Lower leg skin (tissue), 4 donors: ENCODE measurements at regions not wholly inside any gene's neighbourhood (a gene's known extent, or its start where the extent isn't known, plus 50 kb on each side); places are given as distances from the start of the nearest gene placed in this dataset.

Experiments
- DNase-seq, 2 donors: peaks; one replicate each; pipeline ENCODE4 v3.0.0-alpha.2; 2019; ENCODE audit warnings: low spot score in 2 of 2
- H3K4me3 ChIP-seq: fragments of 200-600 bp; sonication (generic); 2 replicates; pipeline ENCODE4 v1.5.1; 2017; ENCODE audit warnings: mild to moderate bottlenecking, low read depth; ENCODE audit not compliant: poor library complexity, severe bottlenecking
- CTCF ChIP-seq, 3 donors: fragments of 450-650 bp; IDR thresholded peaks; one replicate each; pipeline ENCODE4 v1.5.1; 2016; ENCODE audit warnings: antibody characterized with exemption in 3 of 3, mild to moderate bottlenecking in 3 of 3, moderate library complexity in 2 of 3
- POLR2A ChIP-seq, 2 donors: fragments of 450-650 bp; IDR thresholded peaks; one replicate each; pipeline ENCODE4 v1.6.1; 2016 to 2017; ENCODE audit warnings: antibody characterized with exemption in 2 of 2, mild to moderate bottlenecking in 1 of 2, moderate library complexity in 1 of 2
- WGBS, 2 donors: methylation state at CpG; one replicate each; pipeline ENCODE4 v1.1.5; 2018; 5-methylcytosine and 5-hydroxymethylcytosine counted together
- intact Hi-C: fragments of 100-400 bp; cut with DNase I; formaldehyde crosslinking; loops from one replicate; pipeline ENCODE4 v1.15.0; 2023; ENCODE audit warnings: low total_unique reads

DNA sequence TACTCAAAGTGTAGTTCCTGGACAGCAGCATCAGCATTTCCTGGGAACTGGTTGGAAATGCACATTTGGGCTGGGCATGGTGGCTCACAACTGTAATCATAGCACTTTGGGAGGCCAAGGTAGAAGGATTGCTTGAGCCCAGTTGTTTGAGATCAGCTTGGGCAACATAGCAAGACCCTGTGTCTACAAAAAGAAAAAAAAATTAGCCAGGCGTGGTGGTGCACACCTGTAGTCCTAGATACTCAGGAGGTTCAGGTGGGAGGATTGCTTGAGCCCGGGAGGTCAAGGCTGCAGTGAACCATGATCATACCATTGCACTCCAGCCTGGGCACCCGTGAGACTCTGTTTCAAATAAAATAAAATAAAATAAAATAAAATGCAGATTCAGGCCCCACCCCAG is 156.2 kb downstream of the CDC5L start:
- no peak overlapping the region for H3K4me3 ChIP-seq
- TF ChIP-seq CTCF (IDR thresholded peaks at IDR 0.05) (no peak), POLR2A (IDR thresholded peaks at IDR 0.05) (no peak)
- intact Hi-C loops: no loop called here
- WGBS, 2 donors: 87 to 97% methylated on average over 3 of the region's 3 CpGs
- DNase-seq: peak in 1 of 2 donors; percentile 63

DNA sequence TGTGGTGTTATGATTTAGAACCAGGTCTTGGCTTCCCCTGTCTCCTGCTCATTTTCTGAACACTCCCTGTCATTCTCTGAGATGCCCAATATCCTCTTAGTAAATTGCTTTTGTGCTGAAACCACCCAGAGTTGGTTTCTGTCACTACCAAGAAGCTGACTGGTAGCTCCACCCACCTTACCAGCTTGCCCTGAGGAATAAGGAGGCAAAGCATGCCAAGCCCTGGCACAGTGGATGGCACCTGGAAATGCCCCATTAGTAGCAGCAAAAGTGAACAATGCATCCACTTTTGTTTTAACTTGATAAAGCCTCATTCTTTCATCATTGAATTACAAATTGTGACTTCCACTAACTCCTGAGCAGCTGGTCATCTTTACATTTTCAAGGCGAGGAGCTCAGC is 157.7 kb downstream of the CDC5L start:
- DNase-seq: no peak
- no peak overlapping the region for H3K4me3 ChIP-seq
- WGBS, 2 donors: 84 to 85% methylated on average over 1 of the region's 1 CpG
- no peak for TF ChIP-seq POLR2A (IDR thresholded peaks at IDR 0.05)
- TF ChIP-seq CTCF (IDR thresholded peaks at IDR 0.05): no peak
- intact Hi-C loops: no loop called here

DNA sequence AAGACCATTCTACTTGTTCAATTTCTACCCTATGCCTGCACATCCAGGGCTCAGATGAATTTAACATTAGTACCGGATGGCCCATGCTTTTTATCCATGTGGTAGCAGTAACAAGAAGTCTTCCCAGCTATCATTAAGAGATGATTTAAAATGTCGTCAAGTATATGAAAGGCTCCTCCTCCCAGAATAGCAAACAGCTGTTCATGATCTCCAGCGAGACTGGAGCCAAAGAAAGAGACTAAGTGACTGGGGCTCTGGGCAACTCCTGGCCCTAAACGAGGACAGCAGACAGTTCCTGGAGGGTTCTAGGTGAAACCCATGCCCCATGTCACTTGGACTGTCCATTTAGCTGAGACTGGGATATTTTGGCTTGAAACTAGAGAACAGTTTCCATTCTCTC is 160.8 kb downstream of the CDC5L start:
- 70 to 79% methylated on average over 4 of the region's 4 CpGs for WGBS, 2 donors
- DNase-seq: no peak
- intact Hi-C loops: no loop called here
- TF ChIP-seq CTCF (IDR thresholded peaks at IDR 0.05): no peak
- TF ChIP-seq POLR2A (IDR thresholded peaks at IDR 0.05): no peak
- no peak overlapping the region for H3K4me3 ChIP-seq

DNA sequence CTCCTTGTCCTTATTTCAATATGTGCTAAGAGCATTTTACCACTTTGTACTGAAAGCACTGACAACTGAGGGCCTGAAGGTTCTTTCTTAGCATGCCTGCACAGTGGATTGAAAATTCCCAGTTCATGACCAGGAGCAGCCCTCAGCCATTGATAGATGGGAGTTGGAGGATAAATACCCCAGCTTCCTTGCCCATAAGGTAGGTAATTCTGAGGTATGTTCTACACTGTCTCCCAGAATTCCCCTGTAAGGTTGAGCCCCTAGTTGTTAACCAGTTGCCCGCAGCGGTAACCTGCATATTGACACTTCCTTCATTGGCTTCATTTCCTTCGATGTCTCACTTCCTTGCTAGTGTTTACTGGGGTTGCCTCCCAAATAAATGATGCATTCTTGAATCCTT is 162.0 kb downstream of the CDC5L start:
- no peak for DNase-seq
- no peak for TF ChIP-seq CTCF (IDR thresholded peaks at IDR 0.05)
- TF ChIP-seq POLR2A (IDR thresholded peaks at IDR 0.05): no peak
- no peak overlapping the region for H3K4me3 ChIP-seq
- intact Hi-C loops: no loop called here
- 92% methylated on average over 3 of the region's 3 CpGs for WGBS, 2 donors

- no peak overlapping the region for H3K4me3 ChIP-seq
- DNase-seq: peak in 1 of 2 donors; percentile 56
- TF ChIP-seq POLR2A (IDR thresholded peaks at IDR 0.05) (no peak), CTCF (IDR thresholded peaks at IDR 0.05) (no peak)
- intact Hi-C loops: no loop called here
- WGBS, 2 donors: 93 to 95% methylated on average over 4 of the region's 4 CpGs
These were observed 166.7 kb downstream of the CDC5L start for GRCh38 chr6:44554194-44554593.

DNA sequence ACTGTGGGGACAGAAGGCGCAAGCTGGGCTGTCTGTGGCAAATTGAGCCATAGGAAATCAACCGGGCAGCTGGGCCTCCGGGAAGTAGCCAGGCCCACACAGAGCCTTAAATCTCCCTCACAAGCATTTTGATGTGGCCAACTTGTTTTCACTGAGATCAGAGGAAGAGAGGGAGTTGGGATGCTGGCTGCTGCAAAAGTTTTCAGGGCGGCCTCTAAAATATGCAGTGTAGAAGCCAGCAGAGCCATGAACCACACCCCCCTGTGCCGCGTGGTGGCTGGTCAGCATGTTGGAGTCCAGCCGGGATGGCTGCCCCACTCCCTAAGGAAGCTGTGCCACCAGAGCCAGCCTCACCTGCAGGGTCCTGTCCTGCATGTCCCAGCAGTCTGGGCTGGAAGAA is 167.4 kb downstream of the CDC5L start:
- 78 to 82% methylated on average over 7 of the region's 7 CpGs for WGBS, 2 donors
- no peak overlapping the region for H3K4me3 ChIP-seq
- intact Hi-C loops: no loop called here
- peak in 1 of 2 donors; percentile 70 for DNase-seq
- no peak for TF ChIP-seq CTCF (IDR thresholded peaks at IDR 0.05)
- TF ChIP-seq POLR2A (IDR thresholded peaks at IDR 0.05): no peak
